NCI-H2227 (cell line): ENCODE measurements at regions not wholly inside any gene's neighbourhood (a gene's known extent, or its start where the extent isn't known, plus 50 kb on each side); places are given as distances from the start of the nearest gene placed in this dataset.

Source experiments
- DNase-seq: peaks from one replicate; lab custom pipeline; 2025; ENCODE audit not compliant: unreplicated experiment; lab: John Stamatoyannopoulos, UW

- no peak for DNase-seq
Measured at GRCh38 chr14:28709571-28710305, 56.8 kb upstream of the FOXG1 start.
